ENCODE measurements at regions not wholly inside any gene's neighbourhood (a gene's known extent, or its start where the extent isn't known, plus 50 kb on each side); places are given as distances from the start of the nearest gene placed in this dataset.

DNA sequence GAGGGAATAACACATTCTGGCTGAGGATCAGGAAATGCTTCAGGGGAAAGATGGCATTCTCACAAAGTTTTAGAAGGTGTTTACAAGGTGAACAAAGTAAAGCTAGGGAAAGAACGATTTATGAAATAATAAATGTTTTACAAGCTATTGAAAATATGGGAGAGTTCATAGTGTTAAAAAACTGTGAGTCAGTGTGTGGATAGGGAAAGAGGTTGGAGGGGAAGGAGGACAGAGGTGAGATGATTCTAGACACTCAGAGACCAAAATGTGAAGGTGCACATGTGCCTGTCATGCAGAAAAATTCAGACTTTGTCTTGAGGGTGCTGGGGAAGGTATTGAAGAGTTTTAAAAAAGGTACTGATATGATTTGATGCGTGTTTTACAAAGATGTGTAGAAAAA, 476.1 kb downstream of the TDRD3 start:
- Histone ChIP-seq H3F3A (ENCODE audit: insufficient read depth, low read depth) (no peaks in the 10 kb centered on the region), H3K4me2 (no peak overlapping the region), H3K36me3 (ENCODE audit: low read depth) (no peaks in the 10 kb centered on the region), H3K27me3 (ENCODE audit: insufficient read depth, low read depth) (no peaks in the 10 kb centered on the region), H3K9me3 (ENCODE audit: insufficient read depth, low read depth) (no peaks in the 10 kb centered on the region), H3K27ac (no peak overlapping the region), H3K79me2 (ENCODE audit: low read depth) (no peaks in the 10 kb centered on the region), H4K20me1 (ENCODE audit: insufficient read depth) (no peaks in the 10 kb centered on the region), H3K9me2 (ENCODE audit: insufficient read depth) (no peaks in the 10 kb centered on the region), H2AFZ (no peak overlapping the region), H3K4me3 (no peak overlapping the region), H3K4me1 (replicated peaks; ENCODE audit: insufficient read depth) (no peaks in the 10 kb centered on the region)
- intact Hi-C loops (cut with micrococcal nuclease; ENCODE audit: unreplicated experiment): no loop called here
- ChIA-PET POLR2A (ENCODE audit: unreplicated experiment) (interaction anchor here (0.6 kb wide), 1 partner anchor 190 kb away, joined by 7 read pairs; no protein-coding TSS in a partner anchor), CTCF (no interaction called here)
- DNase-seq: no peak
- BruUV-seq (replicated peaks): no TSS peak
- TF ChIP-seq EZH2 (IDR thresholded peaks at IDR 0.05; ENCODE audit: low read depth): no peak
- TF ChIP-seq, protein P1, sequence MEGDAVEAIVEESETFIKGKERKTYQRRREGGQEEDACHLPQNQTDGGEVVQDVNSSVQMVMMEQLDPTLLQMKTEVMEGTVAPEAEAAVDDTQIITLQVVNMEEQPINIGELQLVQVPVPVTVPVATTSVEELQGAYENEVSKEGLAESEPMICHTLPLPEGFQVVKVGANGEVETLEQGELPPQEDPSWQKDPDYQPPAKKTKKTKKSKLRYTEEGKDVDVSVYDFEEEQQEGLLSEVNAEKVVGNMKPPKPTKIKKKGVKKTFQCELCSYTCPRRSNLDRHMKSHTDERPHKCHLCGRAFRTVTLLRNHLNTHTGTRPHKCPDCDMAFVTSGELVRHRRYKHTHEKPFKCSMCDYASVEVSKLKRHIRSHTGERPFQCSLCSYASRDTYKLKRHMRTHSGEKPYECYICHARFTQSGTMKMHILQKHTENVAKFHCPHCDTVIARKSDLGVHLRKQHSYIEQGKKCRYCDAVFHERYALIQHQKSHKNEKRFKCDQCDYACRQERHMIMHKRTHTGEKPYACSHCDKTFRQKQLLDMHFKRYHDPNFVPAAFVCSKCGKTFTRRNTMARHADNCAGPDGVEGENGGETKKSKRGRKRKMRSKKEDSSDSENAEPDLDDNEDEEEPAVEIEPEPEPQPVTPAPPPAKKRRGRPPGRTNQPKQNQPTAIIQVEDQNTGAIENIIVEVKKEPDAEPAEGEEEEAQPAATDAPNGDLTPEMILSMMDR (conservative IDR thresholded peaks at IDR 0.05): no peak

DNA sequence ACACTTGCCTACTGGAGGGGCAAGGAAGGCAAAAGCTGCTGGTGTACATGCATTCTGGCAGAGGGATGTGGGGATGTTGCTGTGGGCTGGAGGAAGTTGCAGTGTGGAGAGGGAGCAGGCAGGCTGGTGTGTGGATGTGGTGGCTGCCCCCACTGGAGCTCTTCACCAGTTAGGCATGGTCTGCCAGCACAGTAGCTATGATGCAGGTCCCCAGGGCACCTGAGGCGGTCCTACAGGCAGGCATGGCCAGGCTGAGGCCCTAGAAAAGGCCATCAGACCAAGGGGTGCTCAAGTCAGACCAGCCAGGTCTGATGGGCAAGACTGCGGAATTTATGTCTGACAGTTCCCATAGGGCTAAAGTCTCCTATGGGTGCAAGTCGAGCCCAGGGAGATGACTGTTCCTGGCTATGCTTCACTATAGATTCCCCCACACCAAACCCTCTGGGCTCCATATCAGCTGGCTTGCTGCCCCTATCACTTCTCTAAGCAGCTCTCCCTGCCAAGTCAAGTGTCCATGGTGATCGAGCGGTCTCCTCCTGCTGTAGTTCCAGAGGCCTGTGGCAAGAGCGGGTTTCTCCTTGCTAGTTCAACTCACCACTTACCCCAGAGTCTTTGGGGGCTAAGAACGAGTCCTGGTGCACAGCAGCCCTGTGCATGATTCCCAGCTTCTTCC, 473.1 kb downstream of the TDRD3 start:
- H3F3A ChIP-seq (ENCODE audit: insufficient read depth, low read depth): no peaks in the 10 kb centered on the region
- no peaks in the 10 kb centered on the region for H3K4me1 ChIP-seq (replicated peaks; ENCODE audit: insufficient read depth)
- H3K9me2 ChIP-seq (ENCODE audit: insufficient read depth): no peaks in the 10 kb centered on the region
- no peaks in the 10 kb centered on the region for H3K36me3 ChIP-seq (ENCODE audit: low read depth)
- H3K4me3 ChIP-seq: no peak overlapping the region
- H3K79me2 ChIP-seq (ENCODE audit: low read depth): no peaks in the 10 kb centered on the region
- POLR2A ChIA-PET (ENCODE audit: unreplicated experiment): no interaction called here
- TF ChIP-seq, protein P1 (conservative IDR thresholded peaks at IDR 0.05): no peak
- no peak for TF ChIP-seq EZH2 (IDR thresholded peaks at IDR 0.05; ENCODE audit: low read depth)
- H3K27ac ChIP-seq: no peak overlapping the region
- intact Hi-C loops (cut with micrococcal nuclease; ENCODE audit: unreplicated experiment): no loop called here
- no TSS peak for BruUV-seq (replicated peaks)
- CTCF ChIA-PET: no interaction called here
- no peak overlapping the region for H3K4me2 ChIP-seq
- no peak overlapping the region for H2AFZ ChIP-seq
- no peak for DNase-seq
- no peaks in the 10 kb centered on the region for H3K9me3 ChIP-seq (ENCODE audit: insufficient read depth, low read depth)
- no peaks in the 10 kb centered on the region for H4K20me1 ChIP-seq (ENCODE audit: insufficient read depth)
- no peaks in the 10 kb centered on the region for H3K27me3 ChIP-seq (ENCODE audit: insufficient read depth, low read depth)

DNA sequence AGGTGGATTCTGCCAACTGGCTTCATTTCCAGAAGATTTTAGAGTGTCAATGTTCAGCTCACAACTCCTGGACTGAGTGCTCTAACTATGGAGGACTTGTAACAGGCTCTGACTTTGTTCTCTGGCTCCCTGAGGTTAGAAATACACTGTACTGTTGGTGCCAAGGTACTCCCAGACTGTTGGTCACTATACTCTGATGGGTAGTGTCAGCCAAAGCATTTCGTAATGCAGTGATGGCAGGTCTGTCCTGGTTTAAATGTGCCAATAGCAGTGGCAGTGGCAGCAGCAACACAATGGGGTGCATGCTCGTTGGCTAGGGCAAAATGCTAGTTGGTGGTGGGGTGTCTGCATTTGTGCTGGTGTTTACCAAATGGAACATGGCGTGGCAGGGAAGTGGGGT, 472.2 kb downstream of the TDRD3 start:
- Histone ChIP-seq H3K4me1 (replicated peaks; ENCODE audit: insufficient read depth) (no peaks in the 10 kb centered on the region), H3K4me2 (no peak overlapping the region), H2AFZ (no peak overlapping the region), H4K20me1 (ENCODE audit: insufficient read depth) (no peaks in the 10 kb centered on the region), H3K9me2 (ENCODE audit: insufficient read depth) (no peaks in the 10 kb centered on the region), H3K79me2 (ENCODE audit: low read depth) (no peaks in the 10 kb centered on the region), H3K9me3 (ENCODE audit: insufficient read depth, low read depth) (no peaks in the 10 kb centered on the region), H3F3A (ENCODE audit: insufficient read depth, low read depth) (no peaks in the 10 kb centered on the region), H3K27me3 (ENCODE audit: insufficient read depth, low read depth) (no peaks in the 10 kb centered on the region), H3K27ac (no peak overlapping the region), H3K36me3 (ENCODE audit: low read depth) (no peaks in the 10 kb centered on the region), H3K4me3 (no peak overlapping the region)
- ChIA-PET POLR2A (ENCODE audit: unreplicated experiment) (no interaction called here), CTCF (no interaction called here)
- no TSS peak for BruUV-seq (replicated peaks)
- TF ChIP-seq EZH2 (IDR thresholded peaks at IDR 0.05; ENCODE audit: low read depth): no peak
- TF ChIP-seq, protein P1 (conservative IDR thresholded peaks at IDR 0.05): no peak
- no peak for DNase-seq
- intact Hi-C loops (cut with micrococcal nuclease; ENCODE audit: unreplicated experiment): no loop called here
